Fibroblast of lung (primary cell): ENCODE measurements at regions not wholly inside any gene's neighbourhood (a gene's known extent, or its start where the extent isn't known, plus 50 kb on each side); places are given as distances from the start of the nearest gene placed in this dataset.

Source experiments
- DNase-seq, 2 donors: peaks; one replicate each; pipeline versions ENCODE4 v3.0.0 to v3.0.0-alpha.2; 2010; ENCODE audit warnings: low read depth in 2 of 2
- H2AFZ ChIP-seq: 2 replicates; pipeline ENCODE4 v1.5.1; 2012; ENCODE audit warnings: low read length, control low read depth, inconsistent platforms
- H3K27ac ChIP-seq: 2 replicates; pipeline ENCODE4 v1.5.1; 2011; ENCODE audit warnings: low read length, control low read depth; ENCODE audit not compliant: insufficient read depth
- H3K27me3 ChIP-seq: 2 replicates; pipeline ENCODE4 v1.5.1; 2011; ENCODE audit warnings: mild to moderate bottlenecking, low read length; ENCODE audit not compliant: control insufficient read depth, insufficient read depth
- H3K36me3 ChIP-seq: 2 replicates; pipeline ENCODE4 v1.5.1; 2011; ENCODE audit warnings: low read length; ENCODE audit not compliant: control insufficient read depth, insufficient read depth
- H3K4me1 ChIP-seq: 2 replicates; pipeline ENCODE4 v1.5.1; 2011; ENCODE audit warnings: low read length; ENCODE audit not compliant: control insufficient read depth, insufficient read depth; ENCODE audit errors: extremely low read depth
- H3K4me2 ChIP-seq: 2 replicates; pipeline ENCODE4 v1.5.1; 2011; ENCODE audit warnings: low read length, control low read depth; ENCODE audit not compliant: insufficient read depth; ENCODE audit errors: extremely low read depth
- H3K4me3 ChIP-seq, 4 experiments: fragments of 200-600 bp in 1 of 4; sonication (generic) in 1 of 4; replicated peaks in 1 of 4; 2 replicates each; pipeline ENCODE4 v1.5.1; 2011 to 2016; ENCODE audit warnings: low read length in 4 of 4, low read depth in 3 of 4, mild to moderate bottlenecking in 3 of 4, control low read depth in 2 of 4, inconsistent platforms in 1 of 4, mixed read lengths in 1 of 4; ENCODE audit not compliant: insufficient read depth in 1 of 4; ENCODE audit errors: control extremely low read depth in 1 of 4
- H3K79me2 ChIP-seq: 2 replicates; pipeline ENCODE4 v1.5.1; 2012; ENCODE audit warnings: mild to moderate bottlenecking, low read length, inconsistent platforms; ENCODE audit not compliant: control insufficient read depth, insufficient read depth
- H3K9ac ChIP-seq: 2 replicates; pipeline ENCODE4 v1.5.1; 2011; ENCODE audit warnings: mild to moderate bottlenecking, low read length, control low read depth; ENCODE audit not compliant: insufficient read depth
- H3K9me3 ChIP-seq: 2 replicates; pipeline ENCODE4 v1.5.1; 2012; ENCODE audit warnings: low read depth, low read length; ENCODE audit not compliant: control insufficient read depth, insufficient read depth
- H4K20me1 ChIP-seq: 2 replicates; pipeline ENCODE4 v1.5.1; 2011; ENCODE audit warnings: low read length; ENCODE audit not compliant: control insufficient read depth, insufficient read depth; ENCODE audit errors: extremely low read depth
- CTCF ChIP-seq, 2 donors: IDR thresholded peaks in 1 of 2; conservative IDR thresholded peaks in 1 of 2; 1 replicate in 1 of 2; 2 replicates in 1 of 2; pipeline ENCODE4 v1.5.1; 2011 to 2012; ENCODE audit warnings: low read length in 2 of 2, control low read depth in 1 of 2, inconsistent platforms in 1 of 2, low read depth in 1 of 2, mild to moderate bottlenecking in 1 of 2
- EZH2 ChIP-seq: IDR thresholded peaks from 2 replicates; pipeline ENCODE4 v1.5.1; 2012; ENCODE audit warnings: low read length, control low read depth, mild to moderate bottlenecking; ENCODE audit errors: missing control alignments

GRCh38 chr14:78071016-78071549 is 99.1 kb upstream of the NRXN3 start:
- Histone ChIP-seq H3K4me1 (no peaks in the 10 kb centered on the region), H3K27ac (no peak overlapping the region), H3K9ac (no peak overlapping the region), H4K20me1 (no peaks in the 10 kb centered on the region), H3K36me3 (no peaks in the 10 kb centered on the region), H3K9me3 (no peaks in the 10 kb centered on the region), H2AFZ (no peak overlapping the region), H3K4me2 (no peak overlapping the region), H3K27me3 (no peaks in the 10 kb centered on the region), H3K4me3 (no peak overlapping the region), H3K79me2 (no peaks in the 10 kb centered on the region)
- no peak for DNase-seq
- TF ChIP-seq EZH2 (no peak), CTCF (conservative IDR thresholded peaks at IDR 0.05 in 1 of 2, IDR thresholded peaks at IDR 0.05 in 1 of 2; ENCODE audit: low read depth in 1 of 2, low read length in 2 of 2) (no peak)

DNA sequence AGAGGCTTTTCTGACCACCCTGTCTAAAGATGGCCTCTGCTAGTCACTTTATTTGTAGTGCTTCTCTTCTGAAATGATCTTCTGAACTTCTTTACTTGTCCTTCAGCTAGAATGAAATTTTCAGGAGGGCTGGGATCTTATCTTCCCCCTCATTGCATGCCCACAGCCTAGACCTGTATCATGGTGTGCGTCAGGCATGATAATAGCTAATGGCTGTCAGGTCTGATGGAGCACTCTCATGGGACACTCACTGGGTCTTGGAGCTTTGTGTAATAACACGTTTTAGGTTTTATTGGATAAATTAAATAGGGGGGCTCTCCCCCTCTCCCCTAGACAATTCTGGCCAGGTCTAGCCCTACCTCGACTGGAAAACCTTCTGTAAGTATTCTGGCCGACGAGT is 97.1 kb upstream of the NRXN3 start:
- Histone ChIP-seq H3K4me3 (no peak overlapping the region), H3K9ac (no peak overlapping the region), H3K27ac (no peak overlapping the region), H3K79me2 (no peaks in the 10 kb centered on the region), H3K27me3 (no peaks in the 10 kb centered on the region), H3K4me1 (no peaks in the 10 kb centered on the region), H4K20me1 (no peaks in the 10 kb centered on the region), H2AFZ (no peak overlapping the region), H3K36me3 (no peaks in the 10 kb centered on the region), H3K9me3 (no peaks in the 10 kb centered on the region), H3K4me2 (no peak overlapping the region)
- TF ChIP-seq EZH2 (no peak), CTCF (conservative IDR thresholded peaks at IDR 0.05 in 1 of 2, IDR thresholded peaks at IDR 0.05 in 1 of 2; ENCODE audit: low read depth in 1 of 2, low read length in 2 of 2) (no peak)
- DNase-seq, result no peak

GRCh38 chr14:78074561-78074960 is 95.6 kb upstream of the NRXN3 start:
- Histone ChIP-seq H3K4me1 (no peaks in the 10 kb centered on the region), H3K9me3 (no peaks in the 10 kb centered on the region), H3K79me2 (no peaks in the 10 kb centered on the region), H3K27me3 (no peaks in the 10 kb centered on the region), H4K20me1 (no peaks in the 10 kb centered on the region), H2AFZ (no peak overlapping the region), H3K36me3 (no peaks in the 10 kb centered on the region), H3K27ac (no peak overlapping the region), H3K4me3 (no peak overlapping the region), H3K4me2 (no peak overlapping the region), H3K9ac (no peak overlapping the region)
- DNase-seq, result peak in 1 of 2 donors; percentile 30
- no peak for TF ChIP-seq CTCF (conservative IDR thresholded peaks at IDR 0.05 in 1 of 2, IDR thresholded peaks at IDR 0.05 in 1 of 2; ENCODE audit: low read depth in 1 of 2, low read length in 2 of 2)
- no peak for TF ChIP-seq EZH2
